Tibial artery (tissue), 4 donors: ENCODE measurements at regions not wholly inside any gene's neighbourhood (a gene's known extent, or its start where the extent isn't known, plus 50 kb on each side); places are given as distances from the start of the nearest gene placed in this dataset.
"Not testable (repeated sequence)": the region's sequence is repeated elsewhere in the genome, so short reads cannot be mapped to it uniquely, and the experiment has no call there.

Experiments used
- DNase-seq, 2 donors: peaks; one replicate each; pipeline ENCODE4 v3.0.0-alpha.2; 2019
- H3K27ac ChIP-seq, 2 donors: fragments of 200-600 bp; sonication (generic) in 1 of 2; 1 replicate in 1 of 2; 2 replicates in 1 of 2; pipeline ENCODE4 v1.5.1; 2018 to 2019; ENCODE audit warnings: mild to moderate bottlenecking in 1 of 2
- H3K27me3 ChIP-seq, 2 donors: fragments of 200-600 bp; sonication (generic) in 1 of 2; one replicate each; pipeline versions ENCODE4 v1.5.1 to v1.6.0; 2016 to 2019
- H3K36me3 ChIP-seq, 3 donors: fragments of 200-600 bp; sonication (generic) in 2 of 3; one replicate each; pipeline ENCODE4 v1.5.1; 2016 to 2019; ENCODE audit warnings: mild to moderate bottlenecking in 2 of 3
- H3K4me1 ChIP-seq, 4 donors: fragments of 200-600 bp; sonication (generic) in 2 of 4; 1 replicate in 3 of 4; 2 replicates in 1 of 4; pipeline ENCODE4 v1.5.1; 2016 to 2019
- H3K4me3 ChIP-seq, 2 donors: fragments of 200-600 bp; sonication (generic) in 1 of 2; 1 replicate in 1 of 2; 2 replicates in 1 of 2; pipeline ENCODE4 v1.5.1; 2018 to 2019; ENCODE audit warnings: mild to moderate bottlenecking in 2 of 2
- H3K9me3 ChIP-seq, 3 donors: fragments of 200-600 bp; sonication (generic) in 1 of 3; one replicate each; pipeline ENCODE4 v1.5.1; 2016 to 2019
- intact Hi-C: fragments of 100-400 bp; cut with DNase I; formaldehyde crosslinking; loops from one replicate; pipeline ENCODE4 v1.15.0; 2023; ENCODE audit warnings: low total_unique reads
- TF ChIP-seq, protein P1 (sequence below), 2 experiments: fragments of 200-600 bp in 1 of 2; fragments of 450-650 bp in 1 of 2; IDR thresholded peaks; one replicate each; pipeline ENCODE4 v1.5.1; 2017 to 2019; ENCODE audit warnings: antibody characterized with exemption in 2 of 2, mild to moderate bottlenecking in 1 of 2, moderate library complexity in 1 of 2

DNA sequence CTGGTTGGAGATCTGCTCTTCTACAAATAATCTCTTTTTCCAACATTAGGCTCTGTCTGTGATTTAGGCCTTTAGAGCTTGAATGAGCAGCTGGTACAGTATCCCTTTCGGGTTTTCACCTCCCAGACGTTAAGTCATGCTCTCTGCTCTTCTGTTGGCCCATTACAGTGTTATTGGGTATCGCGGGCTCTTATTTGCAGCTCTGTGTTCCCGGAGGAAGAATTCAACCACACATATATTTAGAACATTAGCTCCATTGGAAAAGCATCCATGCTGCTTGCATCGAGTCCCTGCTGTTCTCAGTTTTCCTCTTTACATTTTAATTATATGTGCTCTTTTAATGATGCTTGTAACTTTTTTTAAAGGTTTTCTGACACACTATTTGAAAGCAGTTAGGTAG is 278.0 kb upstream of the ADCY2 start:
- peaks cover 0 to 9% (median 0%) of the 10 kb centered on the region in 3 donors for H3K9me3 ChIP-seq
- intact Hi-C loops: no loop called here
- H3K27me3 ChIP-seq: no peaks in the 10 kb centered on the region
- no peaks in the 10 kb centered on the region for H3K36me3 ChIP-seq
- H3K4me3 ChIP-seq: no peak overlapping the region
- no peak for DNase-seq
- TF ChIP-seq, protein P1, sequence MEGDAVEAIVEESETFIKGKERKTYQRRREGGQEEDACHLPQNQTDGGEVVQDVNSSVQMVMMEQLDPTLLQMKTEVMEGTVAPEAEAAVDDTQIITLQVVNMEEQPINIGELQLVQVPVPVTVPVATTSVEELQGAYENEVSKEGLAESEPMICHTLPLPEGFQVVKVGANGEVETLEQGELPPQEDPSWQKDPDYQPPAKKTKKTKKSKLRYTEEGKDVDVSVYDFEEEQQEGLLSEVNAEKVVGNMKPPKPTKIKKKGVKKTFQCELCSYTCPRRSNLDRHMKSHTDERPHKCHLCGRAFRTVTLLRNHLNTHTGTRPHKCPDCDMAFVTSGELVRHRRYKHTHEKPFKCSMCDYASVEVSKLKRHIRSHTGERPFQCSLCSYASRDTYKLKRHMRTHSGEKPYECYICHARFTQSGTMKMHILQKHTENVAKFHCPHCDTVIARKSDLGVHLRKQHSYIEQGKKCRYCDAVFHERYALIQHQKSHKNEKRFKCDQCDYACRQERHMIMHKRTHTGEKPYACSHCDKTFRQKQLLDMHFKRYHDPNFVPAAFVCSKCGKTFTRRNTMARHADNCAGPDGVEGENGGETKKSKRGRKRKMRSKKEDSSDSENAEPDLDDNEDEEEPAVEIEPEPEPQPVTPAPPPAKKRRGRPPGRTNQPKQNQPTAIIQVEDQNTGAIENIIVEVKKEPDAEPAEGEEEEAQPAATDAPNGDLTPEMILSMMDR (IDR thresholded peaks at IDR 0.05): no peak
- no peak overlapping the region for H3K27ac ChIP-seq
- H3K4me1 ChIP-seq: no peaks in the 10 kb centered on the region

DNA sequence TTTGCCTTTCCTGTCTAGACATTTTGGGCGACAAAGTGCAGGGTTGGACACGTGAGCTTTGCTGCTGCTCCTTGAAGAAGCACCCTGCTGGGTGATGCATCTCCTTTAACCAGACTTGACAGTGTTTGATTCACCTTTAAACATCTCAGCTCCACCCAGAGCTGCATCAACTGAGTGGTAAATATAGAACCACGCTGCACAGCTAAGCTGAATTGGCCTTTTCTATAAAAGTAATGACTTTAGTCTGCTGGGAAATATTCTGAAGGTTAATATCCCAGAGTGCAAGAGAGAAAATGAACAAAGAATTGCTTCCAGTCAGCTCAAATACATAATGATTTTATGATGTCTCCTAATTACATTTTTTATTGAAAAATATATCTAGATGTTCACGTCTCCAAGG is 264.3 kb upstream of the ADCY2 start:
- Histone ChIP-seq H3K36me3 (no peaks in the 10 kb centered on the region), H3K27ac (no peak overlapping the region), H3K4me3 (no peak overlapping the region), H3K4me1 (no peaks in the 10 kb centered on the region), H3K9me3 (no peaks in the 10 kb centered on the region), H3K27me3 (no peaks in the 10 kb centered on the region)
- intact Hi-C loops: no loop called here
- TF ChIP-seq, protein P1 (IDR thresholded peaks at IDR 0.05): no peak
- no peak for DNase-seq

DNA sequence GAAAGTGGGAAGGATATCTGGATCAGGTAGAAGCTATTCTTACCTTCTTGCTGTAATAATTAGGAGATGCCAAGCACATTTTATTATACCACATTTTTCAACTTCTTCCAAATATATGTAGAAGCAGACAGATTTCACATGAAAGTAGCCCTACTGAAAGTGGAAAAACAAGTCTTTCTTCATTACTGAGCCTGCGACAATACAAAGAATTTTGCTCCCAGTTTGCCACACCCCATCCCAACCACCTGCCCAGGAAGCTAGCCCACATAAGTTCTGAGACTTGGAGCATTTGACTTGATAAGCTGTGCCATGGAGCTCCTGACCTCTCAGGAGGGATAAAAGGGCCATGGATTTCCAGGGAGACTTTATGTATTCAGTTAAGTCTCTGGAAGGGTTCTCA is 249.1 kb upstream of the ADCY2 start:
- Histone ChIP-seq H3K4me1 (no peaks in the 10 kb centered on the region), H3K9me3 (no peaks in the 10 kb centered on the region), H3K27ac (no peak overlapping the region), H3K4me3 (no peak overlapping the region), H3K36me3 (no peaks in the 10 kb centered on the region), H3K27me3 (no peaks in the 10 kb centered on the region)
- intact Hi-C loops: no loop called here
- DNase-seq: no peak
- TF ChIP-seq, protein P1 (IDR thresholded peaks at IDR 0.05): no peak

DNA sequence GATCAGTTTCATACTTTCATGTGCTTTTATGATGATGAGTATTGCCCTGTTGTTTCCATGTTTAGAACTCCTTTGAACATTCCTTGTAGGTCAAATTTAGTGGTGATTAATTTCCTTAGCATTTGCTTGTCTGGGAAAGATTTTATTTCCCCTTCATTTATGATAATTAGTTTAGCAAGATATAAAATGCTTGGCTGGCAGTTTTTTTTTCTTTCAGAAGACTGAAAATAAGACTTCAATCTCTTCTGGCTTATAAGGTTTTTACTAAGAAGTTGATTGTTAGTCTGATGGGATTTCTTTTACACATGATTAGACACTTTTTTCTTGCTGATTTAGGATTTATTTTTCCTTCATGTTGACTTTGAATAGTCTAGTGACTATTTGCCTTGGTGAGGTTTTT is 238.9 kb upstream of the ADCY2 start:
- TF ChIP-seq, protein P1 (IDR thresholded peaks at IDR 0.05): no peak
- no peak for DNase-seq
- H3K27ac ChIP-seq: no peak overlapping the region
- no peaks in the 10 kb centered on the region for H3K4me1 ChIP-seq
- no peaks in the 10 kb centered on the region for H3K27me3 ChIP-seq
- H3K36me3 ChIP-seq: no peaks in the 10 kb centered on the region
- intact Hi-C loops: no loop called here
- no peak overlapping the region for H3K4me3 ChIP-seq
- H3K9me3 ChIP-seq: peaks cover 4 to 33% (median 28%) of the 10 kb centered on the region in 3 donors

DNA sequence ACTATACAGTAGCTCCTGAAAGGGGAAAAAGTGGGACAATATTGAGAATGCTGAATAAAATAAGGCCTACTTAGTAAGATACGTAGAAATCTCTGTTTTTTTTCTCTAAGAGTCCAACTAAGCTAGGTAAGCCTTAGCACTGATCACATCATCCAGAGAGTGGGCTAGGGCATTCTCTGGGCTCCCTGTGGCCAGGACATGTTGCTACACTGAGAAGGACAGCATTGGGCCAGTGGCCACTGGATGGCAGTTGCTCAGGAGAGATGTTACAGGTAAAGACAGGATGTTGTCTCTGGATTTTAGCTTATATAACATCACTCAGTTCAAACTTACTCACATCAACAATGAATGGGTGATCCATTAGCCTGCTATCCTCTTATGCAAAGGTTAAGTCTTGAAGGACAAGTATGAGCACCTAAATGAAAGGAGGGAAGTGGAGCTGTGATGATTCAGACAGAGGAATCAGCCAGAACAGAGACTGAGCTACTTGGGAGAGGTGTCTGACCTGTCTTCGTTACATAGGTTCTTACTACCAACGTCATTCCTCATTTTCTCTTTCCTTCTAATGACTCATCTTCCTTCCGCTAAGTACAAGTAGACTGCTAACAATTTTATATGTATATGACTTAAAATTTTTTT is 226.6 kb upstream of the ADCY2 start:
- Histone ChIP-seq H3K36me3 (no peaks in the 10 kb centered on the region), H3K27me3 (no peaks in the 10 kb centered on the region), H3K9me3 (no peaks in the 10 kb centered on the region), H3K4me3 (no peak overlapping the region), H3K4me1 (peaks cover 0 to 16% (median 2%) of the 10 kb centered on the region in 4 donors), H3K27ac (no peak overlapping the region)
- DNase-seq: no peak
- TF ChIP-seq, protein P1 (IDR thresholded peaks at IDR 0.05): no peak
- intact Hi-C loops: no loop called here

DNA sequence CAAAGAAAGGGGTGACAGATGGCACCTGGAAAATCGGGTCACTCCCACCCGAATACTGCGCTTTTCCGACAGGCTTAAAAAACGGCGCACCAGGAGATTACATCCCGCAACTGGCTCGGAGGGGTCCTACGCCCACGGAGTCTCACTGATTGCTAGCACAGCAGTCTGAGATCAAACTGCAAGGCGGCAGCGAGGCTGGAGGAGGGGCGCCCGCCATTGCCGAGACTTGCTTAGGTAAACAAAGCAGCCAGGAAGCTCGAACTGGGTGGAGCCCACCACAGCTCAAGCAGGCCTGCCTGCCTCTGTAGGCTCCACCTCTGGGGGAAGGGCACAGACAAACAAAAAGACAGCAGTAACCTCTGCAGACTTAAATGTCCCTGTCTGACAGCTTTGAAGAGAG is 225.2 kb upstream of the ADCY2 start:
- H3K27ac ChIP-seq, H3K9me3 ChIP-seq, H3K36me3 ChIP-seq, DNase-seq, H3K27me3 ChIP-seq, intact Hi-C loops, H3K4me3 ChIP-seq: not testable (repeated sequence)
- H3K4me1 ChIP-seq: peaks cover 0 to 16% (median 2%) of the 10 kb centered on the region in 4 donors
